IMR-90 (cell line): ENCODE measurements at regions not wholly inside any gene's neighbourhood (a gene's known extent, or its start where the extent isn't known, plus 50 kb on each side); places are given as distances from the start of the nearest gene placed in this dataset.

Experiments
- ATAC-seq: fragments of 200-7000 bp; cut with Tn5 transposase; 2 replicates; pipeline ENCODE4 v1.9.1; 2020; ENCODE audit warnings: low read depth, mild to moderate bottlenecking, moderate library complexity
- BruUV-seq: library from RNA; stranded (reverse); fragments of 400-500 nt; replicated peaks from 2 replicates; lab custom pipeline; 2021; lab: Mats Ljungman, UMichigan
- CTCF ChIA-PET: fragments of 300-600 bp; formaldehyde crosslinking; extraction: SDS; loops from one replicate; lab custom pipeline; 2021; ENCODE audit warnings: antibody characterized with exemption; lab: Yijun Ruan, JAX
- POLR2A ChIA-PET: fragments of 300-600 bp; sonication (Branson Sonifier 250); formaldehyde crosslinking; loops from one replicate; lab custom pipeline; 2022; ENCODE audit warnings: antibody characterized with exemption; ENCODE audit not compliant: unreplicated experiment; lab: Charles Lee
- DNase-seq: peaks from one replicate; pipeline ENCODE4 v3.0.0; 2013
- H2AFZ ChIP-seq: replicated peaks from 2 replicates; pipeline ENCODE3; 2013; ENCODE audit warnings: low read length, mild to moderate bottlenecking; ENCODE audit not compliant: poor library complexity
- H2AK5ac ChIP-seq: 2 replicates; pipeline ENCODE4 v1.6.1; 2013; ENCODE audit warnings: low read depth, low read length, inconsistent platforms
- H2AK9ac ChIP-seq: replicated peaks from 2 replicates; pipeline ENCODE3; 2013; ENCODE audit warnings: mild to moderate bottlenecking, low read depth, low read length, moderate library complexity; ENCODE audit not compliant: poor library complexity
- H2BK120ac ChIP-seq: 2 replicates; pipeline ENCODE4 v1.6.1; 2013; ENCODE audit warnings: low read depth, low read length, inconsistent platforms
- H2BK15ac ChIP-seq: 3 replicates; pipeline ENCODE4 v1.6.1; 2013; ENCODE audit warnings: low read depth, low read length, inconsistent platforms
- H2BK20ac ChIP-seq: 2 replicates; pipeline ENCODE4 v1.6.1; 2013; ENCODE audit warnings: low read depth, mild to moderate bottlenecking, inconsistent platforms, low read length, moderate library complexity
- H2BK5ac ChIP-seq: 2 replicates; pipeline ENCODE4 v1.6.1; 2013; ENCODE audit warnings: mild to moderate bottlenecking, low read depth, low read length, inconsistent platforms; ENCODE audit not compliant: poor library complexity, severe bottlenecking
- H3K14ac ChIP-seq: replicated peaks from 2 replicates; pipeline ENCODE4 v1.6.1; 2013; ENCODE audit warnings: low read depth, low read length, inconsistent platforms
- H3K18ac ChIP-seq: 2 replicates; pipeline ENCODE4 v1.6.1; 2013; ENCODE audit warnings: low read depth, low read length, control low read depth
- H3K23ac ChIP-seq: 2 replicates; pipeline ENCODE4 v1.6.1; 2013; ENCODE audit warnings: low read depth, low read length, inconsistent platforms
- H3K27ac ChIP-seq: 2 replicates; pipeline ENCODE4 v1.5.1; 2013; ENCODE audit warnings: mild to moderate bottlenecking, control low read depth, low read length; ENCODE audit not compliant: insufficient read depth
- H3K27me3 ChIP-seq: 2 replicates; pipeline ENCODE4 v1.6.1; 2013; ENCODE audit warnings: low read length; ENCODE audit not compliant: control insufficient read depth, insufficient read depth
- H3K36me3 ChIP-seq: 2 replicates; pipeline ENCODE4 v1.6.1; 2013; ENCODE audit warnings: low read length, mixed read lengths; ENCODE audit not compliant: control insufficient read depth, insufficient read depth
- H3K4ac ChIP-seq: 2 replicates; pipeline ENCODE4 v1.6.1; 2013; ENCODE audit warnings: low read depth, low read length, inconsistent platforms
- H3K4me1 ChIP-seq: 2 replicates; pipeline ENCODE4 v1.6.1; 2013; ENCODE audit warnings: low read length, mixed read lengths; ENCODE audit not compliant: control insufficient read depth, insufficient read depth
- H3K4me2 ChIP-seq: 2 replicates; pipeline ENCODE4 v1.6.1; 2013; ENCODE audit warnings: low read depth, mild to moderate bottlenecking, control low read depth, low read length, moderate library complexity
- H3K4me3 ChIP-seq: 2 replicates; pipeline ENCODE4 v1.5.1; 2013; ENCODE audit warnings: low read depth, mild to moderate bottlenecking, control low read depth, low read length, moderate library complexity; ENCODE audit not compliant: insufficient read depth
- H3K56ac ChIP-seq: 2 replicates; pipeline ENCODE4 v1.6.1; 2013; ENCODE audit warnings: low read length, inconsistent platforms; ENCODE audit not compliant: insufficient read depth; ENCODE audit errors: extremely low read depth
- H3K79me1 ChIP-seq, 2 experiments: 2 replicates each; pipeline ENCODE4 v1.6.1; 2013; ENCODE audit warnings: low read length in 2 of 2, inconsistent platforms in 1 of 2, low read depth in 1 of 2
- H3K9ac ChIP-seq: 2 replicates; pipeline ENCODE4 v1.6.1; 2013; ENCODE audit warnings: low read depth, low read length, control low read depth
- H3K9me1 ChIP-seq: 2 replicates; pipeline ENCODE4 v1.6.1; 2013; ENCODE audit warnings: low read length, inconsistent platforms; ENCODE audit not compliant: insufficient read depth
- H3K9me3 ChIP-seq: 2 replicates; pipeline ENCODE4 v1.6.1; 2013; ENCODE audit warnings: low read length; ENCODE audit not compliant: control insufficient read depth, insufficient read depth
- H4K20me1 ChIP-seq: 2 replicates; pipeline ENCODE4 v1.6.1; 2013; ENCODE audit warnings: low read length, inconsistent platforms; ENCODE audit not compliant: insufficient read depth
- H4K5ac ChIP-seq: 2 replicates; pipeline ENCODE4 v1.6.1; 2013; ENCODE audit warnings: mild to moderate bottlenecking, low read depth, low read length, control low read depth
- H4K8ac ChIP-seq, 2 experiments: 2 replicates each; pipeline ENCODE4 v1.6.1; 2013; ENCODE audit warnings: low read depth in 2 of 2, low read length in 2 of 2, control low read depth in 1 of 2, inconsistent platforms in 1 of 2
- H4K91ac ChIP-seq: 2 replicates; pipeline ENCODE4 v1.6.1; 2013; ENCODE audit warnings: low read depth, low read length, inconsistent platforms; ENCODE audit not compliant: insufficient read depth
- MAFK ChIP-seq: IDR thresholded peaks from 2 replicates; pipeline ENCODE4 v1.6.1; 2012; ENCODE audit warnings: low read depth, low read length, improper control_type of control experiment
- MAZ ChIP-seq: IDR thresholded peaks from 2 replicates; pipeline ENCODE4 v1.6.1; 2012; ENCODE audit warnings: low read depth, mild to moderate bottlenecking, low read length, improper control_type of control experiment, moderate library complexity, borderline replicate concordance
- WGBS, 2 experiments: methylation state at CpG; one replicate each; pipeline versions ENCODE4 v1.1.5 to v1.1.7; 2013; ENCODE audit warnings: missing lambda C conversion rate in 2 of 2; ENCODE audit not compliant: insufficient read length in 1 of 2; ENCODE audit errors: extremely low coverage in 2 of 2; 5-methylcytosine and 5-hydroxymethylcytosine counted together
- dilution Hi-C: fragments of 300-500 bp; cut with HindIII; formaldehyde crosslinking; loops from one replicate; pipeline ENCODE4 v1.14.3; 2018; ENCODE audit warnings: low sequenced_read_pairs; ENCODE audit not compliant: unreplicated experiment
- in situ Hi-C: fragments of 300-500 bp; cut with MboI; formaldehyde crosslinking; loops from 3 replicates; pipeline ENCODE4 v1.14.3; 2019; ENCODE audit warnings: low sequenced_read_pairs, inconsistent platforms, mixed read lengths
- intact Hi-C: fragments of 100-400 bp; cut with micrococcal nuclease; formaldehyde crosslinking; loops from 2 replicates; pipeline ENCODE4 v1.10.0; 2022
- TF ChIP-seq, protein P1 (sequence below): conservative IDR thresholded peaks from 2 replicates; pipeline ENCODE4 v1.5.1; 2012; ENCODE audit warnings: mild to moderate bottlenecking, low read depth, low read length, improper control_type of control experiment

DNA sequence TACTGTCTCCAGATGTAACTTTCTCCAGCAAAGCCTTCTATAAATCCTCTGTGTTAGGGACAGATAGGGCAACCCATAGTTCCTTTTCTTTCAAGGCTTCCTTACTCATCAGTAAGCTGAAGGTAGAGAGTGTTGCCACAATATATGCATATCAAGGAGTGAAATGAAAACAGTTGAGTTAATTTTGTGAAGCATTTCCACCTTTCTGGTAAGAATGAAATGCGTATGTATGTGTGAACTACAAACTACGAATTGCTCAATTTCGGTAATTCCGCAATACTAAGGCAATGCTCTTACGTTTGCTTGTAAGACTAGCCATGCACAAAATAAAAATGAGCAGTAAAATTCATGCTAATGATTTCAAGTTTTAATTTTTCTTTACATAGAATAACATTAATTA, 61.2 kb upstream of the HBS1L start:
- H3K9me1 ChIP-seq: no peaks in the 10 kb centered on the region
- no peaks in the 10 kb centered on the region for H3K79me1 ChIP-seq
- BruUV-seq: no TSS peak
- intact Hi-C loops: no loop called here
- no peak overlapping the region for H3K4me2 ChIP-seq
- no peak for DNase-seq
- H3K27me3 ChIP-seq: peaks cover 28% of the 10 kb centered on the region
- WGBS, 2 experiments: no CpG with 5 or more reads among the region's 5 CpGs
- H4K8ac ChIP-seq: no peak overlapping the region
- ChIA-PET POLR2A (no interaction called here), CTCF (interaction anchor here (0.7 kb wide), 1 partner anchor 1447 kb away, joined by 5 read pairs; no protein-coding TSS in a partner anchor)
- no peak overlapping the region for H3K18ac ChIP-seq
- H3K23ac ChIP-seq: no peak overlapping the region
- H2AK5ac ChIP-seq: no peak overlapping the region
- H3K4me3 ChIP-seq: no peak overlapping the region
- ATAC-seq: no peak
- TF ChIP-seq, protein P1, sequence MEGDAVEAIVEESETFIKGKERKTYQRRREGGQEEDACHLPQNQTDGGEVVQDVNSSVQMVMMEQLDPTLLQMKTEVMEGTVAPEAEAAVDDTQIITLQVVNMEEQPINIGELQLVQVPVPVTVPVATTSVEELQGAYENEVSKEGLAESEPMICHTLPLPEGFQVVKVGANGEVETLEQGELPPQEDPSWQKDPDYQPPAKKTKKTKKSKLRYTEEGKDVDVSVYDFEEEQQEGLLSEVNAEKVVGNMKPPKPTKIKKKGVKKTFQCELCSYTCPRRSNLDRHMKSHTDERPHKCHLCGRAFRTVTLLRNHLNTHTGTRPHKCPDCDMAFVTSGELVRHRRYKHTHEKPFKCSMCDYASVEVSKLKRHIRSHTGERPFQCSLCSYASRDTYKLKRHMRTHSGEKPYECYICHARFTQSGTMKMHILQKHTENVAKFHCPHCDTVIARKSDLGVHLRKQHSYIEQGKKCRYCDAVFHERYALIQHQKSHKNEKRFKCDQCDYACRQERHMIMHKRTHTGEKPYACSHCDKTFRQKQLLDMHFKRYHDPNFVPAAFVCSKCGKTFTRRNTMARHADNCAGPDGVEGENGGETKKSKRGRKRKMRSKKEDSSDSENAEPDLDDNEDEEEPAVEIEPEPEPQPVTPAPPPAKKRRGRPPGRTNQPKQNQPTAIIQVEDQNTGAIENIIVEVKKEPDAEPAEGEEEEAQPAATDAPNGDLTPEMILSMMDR: no peak
- TF ChIP-seq MAZ (no peak), MAFK (no peak)
- H3K4ac ChIP-seq: no peak overlapping the region
- no peak overlapping the region for H4K5ac ChIP-seq
- no peak overlapping the region for H3K27ac ChIP-seq
- H4K91ac ChIP-seq: no peak overlapping the region
- no peaks in the 10 kb centered on the region for H3K4me1 ChIP-seq
- no peak overlapping the region for H3K14ac ChIP-seq
- in situ Hi-C loops: no loop called here
- H2BK120ac ChIP-seq: no peak overlapping the region
- no peak overlapping the region for H3K9ac ChIP-seq
- H3K9me3 ChIP-seq: 0 out of 2 replicates have a peak, but pooled peaks cover 1% of the 10 kb centered on the region
- dilution Hi-C loops: no loop called here
- no peak overlapping the region for H2BK5ac ChIP-seq
- H2BK20ac ChIP-seq: no peak overlapping the region
- no peaks in the 10 kb centered on the region for H4K20me1 ChIP-seq
- no peak overlapping the region for H2AK9ac ChIP-seq
- no peaks in the 10 kb centered on the region for H3K36me3 ChIP-seq
- no peak overlapping the region for H2BK15ac ChIP-seq
- H3K56ac ChIP-seq: no peak overlapping the region
- H2AFZ ChIP-seq: no peak overlapping the region
